GM12878 (cell line): ENCODE measurements at regions not wholly inside any gene's neighbourhood (a gene's known extent, or its start where the extent isn't known, plus 50 kb on each side); places are given as distances from the start of the nearest gene placed in this dataset.

Experiments used
- BRCA1 ChIP-seq: IDR thresholded peaks from 2 replicates; pipeline ENCODE4 v1.6.1; 2011; ENCODE audit warnings: low read depth, low read length, improper control_type of control experiment
- CEBPB ChIP-seq, 2 experiments: fragments of 150-350 bp in 1 of 2; IDR thresholded peaks; 2 replicates each; pipeline ENCODE4 v1.6.1; 2012 to 2014; ENCODE audit warnings: low read depth in 2 of 2, low read length in 2 of 2, borderline replicate concordance in 1 of 2, inconsistent platforms in 1 of 2
- CUX1 ChIP-seq: IDR thresholded peaks from 2 replicates; pipeline ENCODE4 v1.6.1; 2012; ENCODE audit warnings: improper control_type of control experiment, low read depth, low read length; ENCODE audit not compliant: insufficient replicate concordance
- EZH2 ChIP-seq: IDR thresholded peaks from 2 replicates; pipeline ENCODE4 v1.6.1; 2012; ENCODE audit warnings: low read depth, mild to moderate bottlenecking, control low read depth, inconsistent platforms, low read length, borderline replicate concordance; ENCODE audit not compliant: control insufficient read depth
- MTA3 ChIP-seq: IDR thresholded peaks from 2 replicates; pipeline ENCODE4 v1.6.1; 2012; ENCODE audit warnings: low read length, inconsistent platforms, borderline replicate concordance
- NRF1 ChIP-seq: conservative IDR thresholded peaks from 2 replicates; pipeline ENCODE4 v1.6.1; 2011; ENCODE audit warnings: mild to moderate bottlenecking, low read depth, low read length, improper control_type of control experiment
- POLR2AphosphoS5 ChIP-seq: IDR thresholded peaks from 2 replicates; pipeline ENCODE4 v1.6.1; 2011; ENCODE audit warnings: mild to moderate bottlenecking, low read length, inconsistent platforms
- TAF1 ChIP-seq: IDR thresholded peaks from 2 replicates; pipeline ENCODE4 v1.6.1; 2011; ENCODE audit warnings: mild to moderate bottlenecking, low read depth, low read length, borderline replicate concordance
- TCF12 ChIP-seq: IDR thresholded peaks from 2 replicates; pipeline ENCODE4 v1.6.1; 2011; ENCODE audit warnings: low read depth, mild to moderate bottlenecking, low read length
- TF ChIP-seq, protein P1 (sequence below), 3 experiments: IDR thresholded peaks in 2 of 3; conservative IDR thresholded peaks in 1 of 3; 2 replicates each; pipeline ENCODE4 v1.5.1; 2011; ENCODE audit warnings: low read depth in 3 of 3, low read length in 3 of 3, mild to moderate bottlenecking in 3 of 3, control low read depth in 2 of 3, moderate library complexity in 2 of 3, inconsistent platforms in 1 of 3, mixed read lengths in 1 of 3; ENCODE audit not compliant: control insufficient read depth in 2 of 3, insufficient read depth in 1 of 3; ENCODE audit errors: extremely low read depth in 1 of 3
- TF ChIP-seq, protein P2 (sequence below): IDR thresholded peaks from 2 replicates; pipeline ENCODE4 v1.6.1; 2012; ENCODE audit warnings: low read depth, low read length, improper control_type of control experiment

DNA sequence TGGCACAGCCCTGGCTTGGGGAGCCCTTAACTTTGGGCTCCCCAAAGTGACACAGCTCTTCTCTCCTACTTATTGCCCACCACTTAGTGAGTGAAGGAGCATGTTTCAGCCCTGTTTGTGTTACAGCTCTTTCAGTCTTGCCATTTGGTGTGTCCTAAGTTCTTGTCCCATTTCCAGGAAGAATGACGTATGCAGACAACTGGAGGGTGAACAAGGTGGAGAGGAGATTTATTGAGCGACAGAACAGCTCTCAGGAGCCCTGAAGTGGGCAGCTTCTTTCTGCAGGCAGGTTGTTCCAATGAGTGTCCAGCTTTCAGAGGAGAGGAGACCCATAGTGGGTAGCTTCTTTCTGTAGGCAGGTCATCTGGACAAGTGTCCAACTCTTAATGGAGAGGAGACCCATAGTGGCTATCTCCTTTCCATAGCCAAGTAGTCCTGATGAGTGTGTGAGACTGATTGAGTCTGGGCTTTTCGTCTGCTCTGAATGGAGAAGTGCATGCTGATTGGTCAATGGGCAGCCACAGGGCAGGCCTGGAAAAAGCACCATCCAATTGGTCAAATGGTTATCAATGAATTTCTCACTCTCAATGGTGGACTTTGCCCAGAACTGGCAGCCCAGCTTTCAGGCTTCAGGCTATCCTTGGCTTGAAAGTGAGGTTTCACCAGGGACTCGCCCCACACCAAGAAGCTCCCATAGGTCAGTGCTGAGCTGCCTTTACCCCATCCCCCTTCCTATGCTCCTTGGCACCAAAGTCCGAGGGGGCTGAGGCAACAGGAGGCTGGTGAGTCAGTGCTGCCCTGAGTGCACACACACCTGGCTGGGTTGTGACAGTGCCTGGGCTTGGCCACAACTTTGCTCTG lies 688.2 kb downstream of the NYAP2 start:
- no peak for TF ChIP-seq TAF1
- no peak for TF ChIP-seq NRF1
- TF ChIP-seq MTA3, result no peak
- TF ChIP-seq EZH2, result no peak
- TF ChIP-seq TCF12, result no peak
- TF ChIP-seq, protein P1, sequence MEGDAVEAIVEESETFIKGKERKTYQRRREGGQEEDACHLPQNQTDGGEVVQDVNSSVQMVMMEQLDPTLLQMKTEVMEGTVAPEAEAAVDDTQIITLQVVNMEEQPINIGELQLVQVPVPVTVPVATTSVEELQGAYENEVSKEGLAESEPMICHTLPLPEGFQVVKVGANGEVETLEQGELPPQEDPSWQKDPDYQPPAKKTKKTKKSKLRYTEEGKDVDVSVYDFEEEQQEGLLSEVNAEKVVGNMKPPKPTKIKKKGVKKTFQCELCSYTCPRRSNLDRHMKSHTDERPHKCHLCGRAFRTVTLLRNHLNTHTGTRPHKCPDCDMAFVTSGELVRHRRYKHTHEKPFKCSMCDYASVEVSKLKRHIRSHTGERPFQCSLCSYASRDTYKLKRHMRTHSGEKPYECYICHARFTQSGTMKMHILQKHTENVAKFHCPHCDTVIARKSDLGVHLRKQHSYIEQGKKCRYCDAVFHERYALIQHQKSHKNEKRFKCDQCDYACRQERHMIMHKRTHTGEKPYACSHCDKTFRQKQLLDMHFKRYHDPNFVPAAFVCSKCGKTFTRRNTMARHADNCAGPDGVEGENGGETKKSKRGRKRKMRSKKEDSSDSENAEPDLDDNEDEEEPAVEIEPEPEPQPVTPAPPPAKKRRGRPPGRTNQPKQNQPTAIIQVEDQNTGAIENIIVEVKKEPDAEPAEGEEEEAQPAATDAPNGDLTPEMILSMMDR (IDR thresholded peaks at IDR 0.05 in 2 of 3, conservative IDR thresholded peaks at IDR 0.05 in 1 of 3; ENCODE audit: control insufficient read depth in 2 of 3, extremely low read depth in 1 of 3, insufficient read depth in 1 of 3, low read depth in 3 of 3, low read length in 3 of 3), result no peak
- no peak for TF ChIP-seq BRCA1
- TF ChIP-seq CEBPB (IDR thresholded peaks at IDR 0.05; ENCODE audit: borderline replicate concordance in 1 of 2, low read depth in 2 of 2, low read length in 2 of 2), result no peak
- TF ChIP-seq, protein P2, sequence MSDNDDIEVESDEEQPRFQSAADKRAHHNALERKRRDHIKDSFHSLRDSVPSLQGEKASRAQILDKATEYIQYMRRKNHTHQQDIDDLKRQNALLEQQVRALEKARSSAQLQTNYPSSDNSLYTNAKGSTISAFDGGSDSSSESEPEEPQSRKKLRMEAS, result no peak
- no peak for TF ChIP-seq CUX1
- TF ChIP-seq POLR2AphosphoS5, result no peak
